ENCODE measurements at regions not wholly inside any gene's neighbourhood (a gene's known extent, or its start where the extent isn't known, plus 50 kb on each side); places are given as distances from the start of the nearest gene placed in this dataset.

- no peak for DNase-seq (ENCODE audit: low spot score)
These were observed 424.9 kb downstream of the INSC start for GRCh38 chr11:15539645-15540044.

GRCh38 chr11:15541079-15541478, 426.4 kb downstream of the INSC start:
- DNase-seq (ENCODE audit: low spot score): no peak

GRCh38 chr11:15544353-15544752, 429.6 kb downstream of the INSC start:
- DNase-seq (ENCODE audit: low spot score): no peak

GRCh38 chr11:15547685-15548084, 433.0 kb downstream of the INSC start:
- DNase-seq (ENCODE audit: low spot score): no peak

GRCh38 chr11:15551901-15552851, 437.5 kb downstream of the INSC start:
- DNase-seq (ENCODE audit: low spot score): no peak

GRCh38 chr11:15555161-15555560, 440.4 kb downstream of the INSC start:
- DNase-seq (ENCODE audit: low spot score): no peak

- DNase-seq (ENCODE audit: low spot score): no peak
These were observed 442.9 kb downstream of the INSC start for GRCh38 chr11:15557457-15558230.

- no peak for DNase-seq (ENCODE audit: low spot score)
These were observed 443.9 kb downstream of the INSC start for GRCh38 chr11:15558513-15559181.

- no peak for DNase-seq (ENCODE audit: low spot score)
These were observed 446.2 kb downstream of the INSC start for GRCh38 chr11:15560689-15561467.

- no peak for DNase-seq (ENCODE audit: low spot score)
These were observed 447.5 kb downstream of the INSC start for GRCh38 chr11:15562230-15562629.

GRCh38 chr11:15563054-15563453, 448.3 kb downstream of the INSC start:
- no peak for DNase-seq (ENCODE audit: low spot score)

- DNase-seq (ENCODE audit: low spot score): no peak
These were observed 451.2 kb downstream of the INSC start for GRCh38 chr11:15565880-15566279.

GRCh38 chr11:15568440-15568839, 453.7 kb downstream of the INSC start:
- no peak for DNase-seq (ENCODE audit: low spot score)

GRCh38 chr11:15569305-15570025, 454.7 kb downstream of the INSC start:
- peak; percentile 17 for DNase-seq (ENCODE audit: low spot score)

- no peak for DNase-seq (ENCODE audit: low spot score)
These were observed 460.7 kb downstream of the INSC start for GRCh38 chr11:15575409-15575808.

GRCh38 chr11:15576769-15577168, 462.0 kb downstream of the INSC start:
- no peak for DNase-seq (ENCODE audit: low spot score)

- DNase-seq (ENCODE audit: low spot score): no peak
These were observed 462.8 kb downstream of the INSC start for GRCh38 chr11:15577519-15577918.

GRCh38 chr11:15579287-15580001, 464.7 kb downstream of the INSC start:
- DNase-seq (ENCODE audit: low spot score): no peak

GRCh38 chr11:15580056-15580774, 465.5 kb downstream of the INSC start:
- DNase-seq (ENCODE audit: low spot score): no peak

- no peak for DNase-seq (ENCODE audit: low spot score)
These were observed 466.0 kb downstream of the INSC start for GRCh38 chr11:15580775-15581095.

All from Ammon's horn (tissue), 1 donor.